Ectodermal cell (in vitro differentiated cells): ENCODE measurements at regions not wholly inside any gene's neighbourhood (a gene's known extent, or its start where the extent isn't known, plus 50 kb on each side); places are given as distances from the start of the nearest gene placed in this dataset.
"Not testable (repeated sequence)": the region's sequence is repeated elsewhere in the genome, so short reads cannot be mapped to it uniquely, and the experiment has no call there.

Experiments
- H3K27ac ChIP-seq: 2 replicates; pipeline ENCODE4 v1.7.0; 2013; ENCODE audit warnings: mild to moderate bottlenecking, low read depth, low read length; ENCODE audit not compliant: insufficient read depth, poor library complexity, severe bottlenecking
- H3K27me3 ChIP-seq: 2 replicates; pipeline ENCODE4 v1.7.0; 2013; ENCODE audit warnings: mild to moderate bottlenecking, low read length; ENCODE audit not compliant: insufficient read depth, control insufficient read depth, poor library complexity, severe bottlenecking
- H3K36me3 ChIP-seq: one replicate; pipeline ENCODE4 v1.7.0; 2013; ENCODE audit warnings: low read length; ENCODE audit not compliant: control insufficient read depth, insufficient read depth
- H3K4me1 ChIP-seq: one replicate; pipeline ENCODE4 v1.7.0; 2013; ENCODE audit warnings: low read length; ENCODE audit not compliant: control insufficient read depth, insufficient read depth
- H3K4me3 ChIP-seq: 2 replicates; pipeline ENCODE4 v1.7.0; 2013; ENCODE audit warnings: low read depth, low read length, control low read depth; ENCODE audit not compliant: insufficient read depth
- H3K9me3 ChIP-seq: 2 replicates; pipeline ENCODE4 v1.7.0; 2013; ENCODE audit warnings: mild to moderate bottlenecking, low read length, moderate library complexity; ENCODE audit not compliant: control insufficient read depth
- whole genome bisulfite sequencing, 2 experiments: methylation state at CpG; one replicate each; pipeline ENCODE4 v1.1.7; 2013; ENCODE audit warnings: missing lambda C conversion rate in 2 of 2; 5-methylcytosine and 5-hydroxymethylcytosine counted together

DNA sequence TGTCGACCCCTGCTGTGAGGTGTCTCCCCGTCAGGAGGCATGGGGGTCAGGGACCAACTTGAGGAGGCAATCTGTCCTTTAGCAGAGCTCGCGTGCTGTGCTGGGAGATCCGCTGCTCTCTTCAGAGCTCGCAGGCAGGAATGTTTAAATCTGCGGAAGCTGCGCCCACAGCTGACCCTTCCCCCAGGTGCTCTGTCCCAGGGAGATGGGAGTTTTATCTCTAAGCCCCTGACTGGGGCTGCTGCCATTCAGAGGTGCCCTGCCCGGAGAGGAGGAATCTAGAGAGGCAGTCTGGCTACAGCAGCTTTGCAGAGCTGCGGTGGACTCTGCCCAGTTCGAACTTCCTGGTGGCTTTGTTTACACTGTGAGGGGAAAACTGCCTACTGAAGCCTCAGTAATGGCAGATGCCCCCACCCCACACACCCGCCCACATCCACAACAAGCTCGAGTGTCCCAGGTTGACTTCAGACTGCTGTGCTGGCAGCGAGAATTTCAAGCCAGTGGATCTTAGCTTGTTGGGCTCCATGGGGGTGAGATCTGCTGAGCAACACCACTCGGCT lies 133.1 kb downstream of the CENPC start:
- not testable (repeated sequence) for H3K4me1 ChIP-seq, H3K27ac ChIP-seq, H3K36me3 ChIP-seq, H3K27me3 ChIP-seq, H3K9me3 ChIP-seq, H3K4me3 ChIP-seq
- 89 to 92% methylated on average over 15 of the region's 15 CpGs for WGBS, 2 experiments

DNA sequence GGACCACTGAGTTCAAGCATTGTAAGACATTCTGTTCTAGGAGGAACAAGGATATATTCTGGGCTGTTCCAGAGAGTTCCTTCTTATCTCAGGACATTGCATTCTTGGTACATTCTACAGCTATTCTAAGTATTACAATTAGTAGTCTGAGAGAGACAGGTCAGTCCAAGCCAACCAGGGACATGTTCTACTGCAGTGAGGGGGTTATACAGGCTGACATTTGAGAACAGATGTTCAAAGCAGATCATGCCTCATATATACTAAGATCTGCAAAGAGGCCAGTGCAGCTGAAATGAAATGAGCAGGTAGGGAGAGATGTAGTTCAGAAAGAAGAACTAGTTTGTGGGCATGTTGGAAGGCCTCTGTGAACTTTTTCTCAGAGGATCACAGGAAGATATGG lies 142.0 kb downstream of the CENPC start:
- no peaks in the 10 kb centered on the region for H3K27me3 ChIP-seq
- no peaks in the 10 kb centered on the region for H3K9me3 ChIP-seq
- H3K4me3 ChIP-seq, result no peak overlapping the region
- H3K27ac ChIP-seq, result no peak overlapping the region
- H3K4me1 ChIP-seq, result no peaks in the 10 kb centered on the region
- no peaks in the 10 kb centered on the region for H3K36me3 ChIP-seq

DNA sequence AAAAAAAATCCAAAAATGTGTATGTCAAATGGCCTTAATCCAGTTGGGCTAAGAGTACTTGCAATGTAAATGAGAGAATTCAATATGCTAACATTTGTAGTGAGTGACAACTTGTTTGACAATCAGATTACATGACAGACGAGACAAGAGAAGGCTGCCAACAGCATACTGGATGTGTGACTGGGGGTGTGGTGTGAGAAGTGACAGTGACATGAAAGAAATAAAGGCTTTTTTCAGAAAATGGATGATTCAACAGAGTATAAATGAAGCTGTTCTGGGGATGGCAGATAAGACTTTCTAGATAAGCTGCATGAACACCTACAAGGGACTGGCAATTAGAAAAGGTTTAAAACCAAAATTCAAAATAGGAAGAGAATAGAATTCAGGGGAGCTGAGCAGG lies 143.4 kb downstream of the CENPC start:
- no peaks in the 10 kb centered on the region for H3K9me3 ChIP-seq
- whole genome bisulfite sequencing, 2 experiments, result 86 to 89% methylated on average over 1 of the region's 1 CpG
- H3K4me1 ChIP-seq, result no peaks in the 10 kb centered on the region
- no peak overlapping the region for H3K4me3 ChIP-seq
- H3K36me3 ChIP-seq, result no peaks in the 10 kb centered on the region
- H3K27me3 ChIP-seq, result no peaks in the 10 kb centered on the region
- no peak overlapping the region for H3K27ac ChIP-seq

DNA sequence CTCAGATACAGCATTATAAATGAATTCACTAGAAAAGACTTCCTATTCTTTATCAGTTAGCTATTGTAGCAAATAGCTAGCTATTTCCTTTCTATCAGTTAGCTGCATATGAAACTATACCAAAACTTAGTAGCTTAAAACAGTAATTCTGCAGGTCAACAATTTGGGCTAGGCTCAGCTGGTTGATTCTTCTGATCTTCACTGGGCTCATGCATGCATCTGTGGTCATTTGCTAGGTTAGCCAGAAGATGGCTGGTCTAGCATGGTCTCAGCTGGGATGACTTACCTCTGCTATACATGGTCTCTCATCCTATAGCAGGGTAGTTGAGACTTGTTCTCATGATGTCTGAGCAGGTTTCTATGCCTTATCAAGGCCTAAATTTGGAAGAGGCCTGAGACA lies 147.4 kb downstream of the CENPC start:
- H3K9me3 ChIP-seq, result no peaks in the 10 kb centered on the region
- no peaks in the 10 kb centered on the region for H3K27me3 ChIP-seq
- no peak overlapping the region for H3K4me3 ChIP-seq
- no peak overlapping the region for H3K27ac ChIP-seq
- no peaks in the 10 kb centered on the region for H3K36me3 ChIP-seq
- no peaks in the 10 kb centered on the region for H3K4me1 ChIP-seq

DNA sequence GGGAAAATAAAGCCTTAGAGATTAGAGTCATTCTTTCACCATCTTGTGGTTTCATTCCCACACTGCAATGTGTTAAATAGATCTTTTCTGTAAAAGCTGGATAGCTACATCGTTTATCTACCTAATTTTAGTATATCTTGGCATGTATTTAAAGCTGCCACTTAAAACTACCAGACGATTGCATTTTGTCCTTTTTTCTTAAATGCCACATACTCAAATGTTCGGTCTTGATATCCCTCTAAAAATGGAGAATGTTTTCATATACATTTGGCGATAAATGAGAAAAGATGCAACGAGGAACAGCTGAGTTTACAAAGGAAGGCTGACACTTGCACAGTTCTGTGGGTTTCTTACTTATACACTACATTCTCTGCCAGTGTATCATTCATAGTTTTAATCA lies 148.3 kb downstream of the CENPC start:
- Histone ChIP-seq H3K27me3 (no peaks in the 10 kb centered on the region), H3K27ac (no peak overlapping the region), H3K4me3 (no peak overlapping the region), H3K9me3 (no peaks in the 10 kb centered on the region), H3K4me1 (no peaks in the 10 kb centered on the region), H3K36me3 (no peaks in the 10 kb centered on the region)
- WGBS, 2 experiments, result 95 to 96% methylated on average over 4 to 5 of the region's 5 CpGs

DNA sequence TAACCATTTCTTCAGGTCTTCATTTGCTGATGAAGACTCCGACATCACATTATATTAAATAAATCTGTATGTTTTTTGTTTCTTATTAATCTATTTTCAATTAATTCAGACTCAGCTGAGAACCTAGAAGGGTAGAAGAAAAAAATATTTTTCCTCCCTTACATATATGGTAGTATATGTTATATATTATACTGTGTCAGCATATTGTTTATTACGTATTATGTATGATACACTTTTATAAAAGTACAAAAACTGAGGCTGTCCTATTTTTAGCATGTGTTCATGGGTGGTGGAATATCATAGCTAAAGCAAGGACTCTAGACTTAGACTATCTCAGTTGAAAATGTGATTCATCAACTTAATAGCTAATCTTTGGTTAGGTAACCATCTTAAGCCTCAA lies 149.3 kb downstream of the CENPC start:
- H3K27me3 ChIP-seq, result no peaks in the 10 kb centered on the region
- no peak overlapping the region for H3K27ac ChIP-seq
- no peak overlapping the region for H3K4me3 ChIP-seq
- H3K4me1 ChIP-seq, result no peaks in the 10 kb centered on the region
- H3K9me3 ChIP-seq, result no peaks in the 10 kb centered on the region
- WGBS, 2 experiments, result no CpG with 5 or more reads among the region's 2 CpGs
- H3K36me3 ChIP-seq, result no peaks in the 10 kb centered on the region

DNA sequence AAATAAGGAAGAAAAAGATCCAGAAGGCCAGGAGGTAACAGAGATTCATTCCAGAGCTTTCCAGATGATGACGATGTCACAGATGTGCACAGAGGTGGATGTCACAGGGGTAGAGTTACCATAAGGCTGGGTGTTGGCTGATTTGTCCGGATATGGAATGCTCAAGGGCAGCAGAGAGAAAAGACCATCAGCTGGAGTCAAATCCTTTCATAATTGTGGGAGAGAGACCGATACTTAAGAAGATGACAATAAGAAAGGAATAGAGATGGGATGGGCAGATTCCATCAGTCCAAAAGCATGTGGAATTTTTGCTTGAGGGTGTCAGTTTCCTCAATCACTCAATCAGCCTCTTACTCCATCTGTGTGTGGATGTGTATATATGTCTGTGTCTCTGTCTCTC lies 150.4 kb downstream of the CENPC start:
- WGBS, 2 experiments, result 88 to 93% methylated on average over 3 of the region's 3 CpGs
- Histone ChIP-seq H3K4me1 (no peaks in the 10 kb centered on the region), H3K9me3 (no peaks in the 10 kb centered on the region), H3K4me3 (no peak overlapping the region), H3K27ac (no peak overlapping the region), H3K36me3 (no peaks in the 10 kb centered on the region), H3K27me3 (no peaks in the 10 kb centered on the region)

DNA sequence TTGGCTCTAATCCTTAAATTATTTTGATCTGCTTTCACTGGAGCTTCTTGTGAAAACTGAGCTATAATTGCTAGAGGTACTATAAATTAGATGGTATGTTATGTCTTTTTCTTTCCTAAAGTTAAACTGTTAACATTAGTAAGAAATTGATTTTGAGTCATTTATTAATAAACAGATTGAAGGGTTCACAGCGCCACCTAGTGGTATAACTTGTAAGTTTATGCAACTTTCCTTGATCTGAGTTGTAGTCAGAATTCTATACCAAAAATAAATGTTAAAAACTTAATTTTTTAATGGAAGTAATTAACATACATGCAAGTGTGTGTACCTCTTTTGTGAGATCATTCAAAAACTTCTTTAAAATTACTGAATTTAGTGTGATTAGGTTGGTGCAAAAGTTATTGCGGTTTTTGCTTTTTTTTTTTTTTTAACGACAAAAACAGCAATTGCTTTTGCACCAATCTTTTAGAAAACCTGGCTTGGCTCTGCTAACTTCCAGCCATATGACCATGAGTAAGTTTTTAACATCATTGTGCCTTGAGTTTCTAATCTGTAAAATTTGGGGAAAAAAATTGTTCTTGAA lies 151.5 kb downstream of the CENPC start:
- 86 to 100% methylated on average over 1 to 2 of the region's 3 CpGs for WGBS, 2 experiments
- H3K9me3 ChIP-seq, result no peaks in the 10 kb centered on the region
- no peak overlapping the region for H3K4me3 ChIP-seq
- no peaks in the 10 kb centered on the region for H3K4me1 ChIP-seq
- H3K27me3 ChIP-seq, result no peaks in the 10 kb centered on the region
- no peak overlapping the region for H3K27ac ChIP-seq
- no peaks in the 10 kb centered on the region for H3K36me3 ChIP-seq

DNA sequence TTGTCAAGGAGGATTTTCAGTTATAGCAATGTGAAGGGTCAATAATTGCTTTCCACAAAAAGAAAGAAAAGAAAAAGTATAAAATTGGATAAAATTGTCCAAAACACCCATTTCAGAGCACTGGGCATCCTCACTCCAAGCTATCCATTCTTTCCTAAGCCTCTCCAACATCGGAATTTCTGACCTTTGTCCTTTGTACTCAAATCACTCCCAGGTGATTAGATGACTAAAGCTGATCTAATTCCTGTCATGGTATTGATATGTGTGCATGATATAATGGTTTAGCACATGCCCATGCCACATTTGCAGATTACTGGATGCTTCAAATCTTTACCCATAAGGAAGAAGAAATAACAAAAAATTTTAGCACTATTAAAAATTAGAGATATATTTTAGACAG lies 152.3 kb downstream of the CENPC start:
- Histone ChIP-seq H3K27me3 (no peaks in the 10 kb centered on the region), H3K9me3 (no peaks in the 10 kb centered on the region), H3K4me3 (no peak overlapping the region), H3K27ac (no peak overlapping the region), H3K4me1 (no peaks in the 10 kb centered on the region), H3K36me3 (no peaks in the 10 kb centered on the region)
- WGBS, 2 experiments, result 82 to 100% methylated on average over 1 of the region's 1 CpG

DNA sequence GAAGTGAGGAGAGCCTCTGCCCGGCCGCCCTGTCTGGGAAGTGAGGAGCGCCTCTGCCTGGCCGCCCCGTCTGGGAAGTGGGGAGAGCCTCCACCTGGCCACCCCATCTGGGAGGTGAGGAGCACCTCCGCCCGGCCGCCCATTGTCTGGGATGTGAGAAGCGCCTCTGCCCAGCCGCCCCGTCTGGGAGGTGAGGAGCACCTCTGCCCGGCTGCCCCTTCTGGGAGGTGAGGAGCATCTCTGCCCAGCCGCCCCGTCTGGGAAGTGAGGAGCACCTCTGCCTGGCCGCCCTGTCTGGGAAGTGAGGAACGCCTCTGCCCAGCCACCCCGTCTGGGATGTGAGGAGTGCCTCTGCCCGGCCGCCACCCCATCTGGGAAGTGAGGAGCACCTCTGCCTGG lies 163.9 kb downstream of the CENPC start:
- 95 to 97% methylated on average over 19 of the region's 19 CpGs for WGBS, 2 experiments
- not testable (repeated sequence) for H3K9me3 ChIP-seq, H3K27me3 ChIP-seq, H3K4me1 ChIP-seq, H3K36me3 ChIP-seq, H3K4me3 ChIP-seq, H3K27ac ChIP-seq
